ENCODE measurements at regions not wholly inside any gene's neighbourhood (a gene's known extent, or its start where the extent isn't known, plus 50 kb on each side); places are given as distances from the start of the nearest gene placed in this dataset.
"Not testable (repeated sequence)": the region's sequence is repeated elsewhere in the genome, so short reads cannot be mapped to it uniquely, and the experiment has no call there.

DNA sequence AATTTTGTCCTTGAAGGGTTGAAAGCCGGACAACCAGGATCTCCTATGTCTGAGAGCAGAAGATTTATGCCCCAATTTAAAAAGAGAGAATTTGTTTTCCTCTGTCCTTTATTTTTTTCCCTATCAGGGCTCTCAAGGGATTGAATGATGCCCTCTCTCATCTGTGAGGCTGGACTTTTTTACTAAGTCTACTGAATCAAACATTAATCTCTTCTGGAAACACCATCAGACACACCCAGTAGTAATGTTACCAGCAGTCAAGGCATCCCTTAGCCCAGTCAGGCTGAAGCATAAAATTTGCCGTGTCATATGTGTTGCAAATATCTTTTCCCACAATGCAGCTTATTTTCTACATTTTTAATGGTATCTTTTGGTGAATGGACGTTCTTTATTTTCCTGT lies 1497.9 kb downstream of the MAT2B start:
- Mint-ChIP-seq H3K4me1 (no peaks in the 10 kb centered on the region), H3K36me3 (no peaks in the 10 kb centered on the region), H3K27me3 (no peaks in the 10 kb centered on the region), H3K4me3 (no peak overlapping the region), H3K9me3 (no peaks in the 10 kb centered on the region), H3K27ac (no peak overlapping the region)
- DNase-seq (no peak), ATAC-seq (replicated peaks) (no peak)

- Mint-ChIP-seq H3K9me3 (no peaks in the 10 kb centered on the region), H3K27ac (no peak overlapping the region), H3K36me3 (no peaks in the 10 kb centered on the region), H3K4me3 (no peak overlapping the region), H3K27me3 (no peaks in the 10 kb centered on the region), H3K4me1 (no peaks in the 10 kb centered on the region)
- DNase-seq (no peak), ATAC-seq (replicated peaks) (no peak)
These were observed 1498.8 kb downstream of the MAT2B start for GRCh38 chr5:165004175-165004574.

DNA sequence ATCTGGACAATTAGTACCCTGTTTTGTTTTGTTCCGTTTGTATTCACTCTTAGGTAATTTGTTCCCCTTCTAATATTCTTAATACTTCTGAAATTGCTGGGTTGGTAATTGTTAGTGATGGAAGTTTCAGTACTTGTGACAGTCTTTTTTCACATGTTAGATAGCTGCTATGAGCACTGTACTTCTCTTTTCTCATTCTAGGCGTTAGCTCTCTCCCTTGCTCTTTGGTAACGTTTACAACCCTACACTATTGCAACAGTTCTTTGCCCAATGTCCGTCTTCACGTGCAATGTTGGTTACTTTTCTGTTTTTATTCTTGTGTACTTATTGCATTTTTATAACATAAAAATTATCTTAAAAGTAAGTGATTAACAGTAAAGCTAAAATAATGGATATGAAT lies 1509.0 kb downstream of the MAT2B start:
- Mint-ChIP-seq H3K4me1 (no peaks in the 10 kb centered on the region), H3K36me3 (no peaks in the 10 kb centered on the region), H3K9me3 (no peaks in the 10 kb centered on the region), H3K27me3 (no peaks in the 10 kb centered on the region), H3K4me3 (no peak overlapping the region), H3K27ac (no peak overlapping the region)
- no peak for ATAC-seq (replicated peaks)
- DNase-seq: no peak

DNA sequence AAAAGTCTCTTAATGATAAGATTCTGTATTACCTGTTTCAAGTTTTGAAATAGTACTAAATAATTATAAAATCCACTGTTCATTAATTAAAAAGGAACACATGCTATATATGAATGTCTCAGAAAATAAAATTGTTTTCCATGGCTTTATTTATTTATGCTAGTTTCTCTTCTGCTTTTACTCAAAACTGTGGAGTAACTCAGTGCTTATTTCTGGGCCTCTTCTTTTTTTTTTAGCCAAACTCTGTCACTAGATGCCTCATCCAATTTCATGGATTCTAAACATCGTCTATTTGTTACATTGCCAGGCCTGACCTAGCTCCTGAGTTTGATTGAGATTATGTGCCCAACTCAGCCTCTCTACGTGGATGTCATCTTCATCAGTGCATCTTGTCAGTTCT lies 1509.7 kb downstream of the MAT2B start:
- Mint-ChIP-seq H3K27ac (no peak overlapping the region), H3K9me3 (no peaks in the 10 kb centered on the region), H3K27me3 (no peaks in the 10 kb centered on the region), H3K4me1 (no peaks in the 10 kb centered on the region), H3K4me3 (no peak overlapping the region), H3K36me3 (no peaks in the 10 kb centered on the region)
- DNase-seq (no peak), ATAC-seq (replicated peaks) (no peak)

GRCh38 chr5:165015547-165015946 lies 1510.1 kb downstream of the MAT2B start:
- Mint-ChIP-seq H3K27me3 (no peaks in the 10 kb centered on the region), H3K4me3 (no peak overlapping the region), H3K27ac (no peak overlapping the region), H3K9me3 (no peaks in the 10 kb centered on the region), H3K36me3 (no peaks in the 10 kb centered on the region), H3K4me1 (no peaks in the 10 kb centered on the region)
- DNase-seq (no peak), ATAC-seq (replicated peaks) (no peak)

DNA sequence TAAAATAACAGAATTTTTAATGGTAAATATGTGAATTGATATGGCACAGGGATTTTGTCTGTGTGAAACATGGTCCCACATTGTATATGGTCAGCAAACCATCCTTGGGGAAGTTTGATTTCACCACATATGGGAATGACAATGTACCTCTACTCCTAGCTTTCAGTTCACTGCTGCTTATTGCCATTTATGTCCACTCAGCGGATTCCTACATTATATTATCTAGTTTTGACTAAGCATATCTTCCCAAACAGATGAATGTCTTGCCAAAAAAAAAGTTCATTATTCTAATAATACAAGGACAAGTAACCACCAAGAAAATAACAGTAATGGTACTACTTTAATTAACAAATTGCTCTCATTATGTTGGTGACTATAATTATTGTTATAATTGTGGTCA lies 1521.6 kb downstream of the MAT2B start:
- H3K4me3 Mint-ChIP-seq: no peak overlapping the region
- no peaks in the 10 kb centered on the region for H3K4me1 Mint-ChIP-seq
- H3K36me3 Mint-ChIP-seq: no peaks in the 10 kb centered on the region
- no peaks in the 10 kb centered on the region for H3K27me3 Mint-ChIP-seq
- H3K9me3 Mint-ChIP-seq: no peaks in the 10 kb centered on the region
- ATAC-seq (replicated peaks): no peak
- H3K27ac Mint-ChIP-seq: no peak overlapping the region
- DNase-seq: no peak

DNA sequence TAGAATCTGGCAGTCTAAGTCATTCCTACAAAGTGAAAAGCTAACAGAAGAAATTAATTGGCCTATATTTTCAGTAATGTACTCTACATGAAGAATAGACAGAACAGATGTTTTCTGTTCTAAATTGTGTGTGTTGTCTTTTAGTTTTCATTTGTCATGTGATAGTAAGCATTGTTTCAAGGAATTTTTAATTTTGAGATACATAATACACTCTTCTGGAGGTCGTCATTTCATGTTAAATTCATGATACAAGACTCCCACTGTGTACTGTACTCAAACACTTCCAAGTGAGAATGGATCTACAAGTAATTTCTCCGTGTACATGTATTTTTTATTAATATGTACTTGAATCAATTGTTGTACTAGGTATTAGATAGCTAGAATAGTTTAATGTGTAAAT lies 1522.9 kb downstream of the MAT2B start:
- Mint-ChIP-seq H3K27me3 (no peaks in the 10 kb centered on the region), H3K4me3 (no peak overlapping the region), H3K4me1 (no peaks in the 10 kb centered on the region), H3K36me3 (no peaks in the 10 kb centered on the region), H3K9me3 (no peaks in the 10 kb centered on the region), H3K27ac (no peak overlapping the region)
- ATAC-seq (replicated peaks): no peak
- no peak for DNase-seq

DNA sequence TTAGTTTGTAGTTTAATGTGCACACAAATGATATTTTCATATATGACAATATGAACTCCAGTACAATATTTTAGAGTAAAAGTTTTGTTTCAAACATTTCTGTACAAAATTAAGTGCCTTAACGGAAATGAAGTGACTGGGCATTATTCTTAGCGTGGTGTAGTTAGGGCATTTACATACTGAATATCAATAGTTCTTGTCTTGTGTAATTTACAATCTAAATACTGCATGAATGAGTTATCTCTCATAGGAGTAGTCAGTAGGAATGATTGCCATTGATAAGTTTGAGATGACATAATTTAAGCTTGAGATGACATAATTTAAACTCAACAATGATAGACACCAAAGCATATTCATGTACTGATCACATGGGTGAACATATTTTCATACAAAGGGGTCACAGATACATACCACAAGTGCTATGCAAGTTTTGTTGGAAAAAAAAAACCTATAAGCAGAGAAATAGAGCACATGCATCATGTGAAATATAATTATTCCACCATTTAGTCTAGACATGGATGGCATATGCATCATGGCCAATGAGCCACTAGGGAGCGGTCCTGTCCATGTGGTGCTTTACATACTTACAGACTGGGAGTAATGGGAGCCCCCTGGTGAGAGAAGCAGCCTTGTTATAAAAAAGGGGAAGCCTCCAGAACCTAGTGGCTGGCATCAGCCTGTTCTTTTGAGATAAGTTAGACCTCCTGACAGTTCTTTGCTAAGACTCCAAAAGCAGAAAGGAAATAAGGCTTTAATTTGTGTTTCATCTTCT lies 1523.9 kb downstream of the MAT2B start:
- Mint-ChIP-seq H3K4me1 (no peaks in the 10 kb centered on the region), H3K36me3 (no peaks in the 10 kb centered on the region), H3K27me3 (no peaks in the 10 kb centered on the region)

DNA sequence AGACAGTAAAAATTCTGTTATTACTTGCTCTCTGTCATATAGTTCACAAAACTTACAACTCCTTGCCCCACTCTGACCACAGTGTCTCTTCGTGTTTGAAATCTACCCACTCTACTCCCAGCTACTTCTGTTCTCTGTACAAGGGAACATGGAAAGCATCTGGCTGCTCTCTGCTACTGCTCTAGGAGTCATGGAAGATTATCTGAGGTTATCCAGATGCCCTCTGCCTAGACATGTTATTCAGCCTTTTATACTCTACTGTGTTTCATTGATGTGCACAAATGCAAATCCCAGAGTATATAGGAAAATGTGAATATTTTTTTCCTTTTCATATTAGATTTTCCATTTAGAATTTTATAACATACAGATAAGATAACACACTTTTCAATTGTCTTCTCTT lies 1525.6 kb downstream of the MAT2B start:
- Mint-ChIP-seq H3K27me3 (no peaks in the 10 kb centered on the region), H3K36me3 (no peaks in the 10 kb centered on the region), H3K9me3 (no peaks in the 10 kb centered on the region), H3K4me3 (no peak overlapping the region), H3K4me1 (no peaks in the 10 kb centered on the region), H3K27ac (no peak overlapping the region)
- no peak for ATAC-seq (replicated peaks)
- DNase-seq: no peak

More for the DNA sequence above, 1523.9 kb downstream of the MAT2B start:
- no peak overlapping the region for H3K4me3 Mint-ChIP-seq
- no peaks in the 10 kb centered on the region for H3K9me3 Mint-ChIP-seq
- no peak overlapping the region for H3K27ac Mint-ChIP-seq
- DNase-seq: no peak
- ATAC-seq (replicated peaks): peak; percentile 51 to 54

- no peak overlapping the region for H3K27ac Mint-ChIP-seq
- DNase-seq: no peak
- no peaks in the 10 kb centered on the region for H3K4me1 Mint-ChIP-seq
- no peaks in the 10 kb centered on the region for H3K36me3 Mint-ChIP-seq
- no peak for ATAC-seq (replicated peaks)
- H3K9me3 Mint-ChIP-seq: no peaks in the 10 kb centered on the region
- H3K27me3 Mint-ChIP-seq: no peaks in the 10 kb centered on the region
- H3K4me3 Mint-ChIP-seq: no peak overlapping the region
These were observed 1526.0 kb downstream of the MAT2B start for GRCh38 chr5:165031371-165031770.

GRCh38 chr5:165035520-165035919 lies 1530.1 kb downstream of the MAT2B start:
- ATAC-seq (replicated peaks) (no peak), DNase-seq (no peak)
- Mint-ChIP-seq H3K27ac (no peak overlapping the region), H3K4me1 (no peaks in the 10 kb centered on the region), H3K9me3 (no peaks in the 10 kb centered on the region), H3K27me3 (no peaks in the 10 kb centered on the region), H3K4me3 (no peak overlapping the region), H3K36me3 (no peaks in the 10 kb centered on the region)

GRCh38 chr5:165039748-165040147 lies 1534.3 kb downstream of the MAT2B start:
- Mint-ChIP-seq H3K4me1 (no peaks in the 10 kb centered on the region), H3K36me3 (no peaks in the 10 kb centered on the region), H3K27me3 (no peaks in the 10 kb centered on the region), H3K4me3 (no peak overlapping the region), H3K27ac (no peak overlapping the region), H3K9me3 (peaks cover 3 to 10% of the 10 kb centered on the region in 2 donors)
- no peak for ATAC-seq (replicated peaks)
- DNase-seq: no peak

- not testable (repeated sequence) for DNase-seq; H3K27me3 Mint-ChIP-seq; ATAC-seq (replicated peaks); H3K27ac Mint-ChIP-seq; H3K4me1 Mint-ChIP-seq; H3K36me3 Mint-ChIP-seq; H3K4me3 Mint-ChIP-seq
- peaks cover 3 to 14% of the 10 kb centered on the region in 2 donors for H3K9me3 Mint-ChIP-seq
These were observed 1540.5 kb downstream of the MAT2B start for GRCh38 chr5:165045941-165046340.

- Mint-ChIP-seq H3K4me1 (no peaks in the 10 kb centered on the region), H3K4me3 (no peak overlapping the region), H3K36me3 (no peaks in the 10 kb centered on the region), H3K27ac (no peak overlapping the region), H3K27me3 (no peaks in the 10 kb centered on the region), H3K9me3 (peaks cover 0 to 3% of the 10 kb centered on the region in 2 donors)
- DNase-seq (no peak), ATAC-seq (replicated peaks) (no peak)
These were observed 1550.1 kb downstream of the MAT2B start for GRCh38 chr5:165055476-165055875.

DNA sequence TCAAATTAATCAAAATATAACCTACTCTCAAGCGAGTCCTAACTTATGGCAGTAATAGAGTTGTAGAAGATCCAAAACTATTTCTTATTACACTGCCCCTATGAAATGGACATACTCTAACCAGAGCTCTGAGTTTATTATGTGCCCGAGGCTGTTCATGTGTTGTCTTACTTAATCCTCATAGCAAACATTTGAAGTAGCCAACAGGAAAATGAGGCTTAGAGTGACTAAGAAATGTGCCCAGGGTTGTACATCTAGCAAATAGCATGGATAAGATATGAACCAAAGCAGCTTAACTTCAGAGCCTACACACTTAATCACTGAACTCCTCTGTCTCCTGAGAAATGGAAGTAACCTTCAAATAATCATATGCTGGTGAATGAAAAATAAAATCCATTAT lies 1551.7 kb downstream of the MAT2B start:
- no peak for ATAC-seq (replicated peaks)
- H3K4me1 Mint-ChIP-seq: no peaks in the 10 kb centered on the region
- H3K27me3 Mint-ChIP-seq: no peaks in the 10 kb centered on the region
- peaks cover 0 to 3% of the 10 kb centered on the region in 2 donors for H3K9me3 Mint-ChIP-seq
- H3K36me3 Mint-ChIP-seq: no peaks in the 10 kb centered on the region
- no peak overlapping the region for H3K4me3 Mint-ChIP-seq
- no peak for DNase-seq
- H3K27ac Mint-ChIP-seq: no peak overlapping the region

Data from stimulated activated naive B cell treated with anti-CD40 and anti-IgM and Interleukin-4, amounts not matched to agents 10 μg/mL and 1 μg/mL and 100 μg/mL, for 72 hours (primary cell).